Ramos (cell line): ENCODE measurements at regions not wholly inside any gene's neighbourhood (a gene's known extent, or its start where the extent isn't known, plus 50 kb on each side); places are given as distances from the start of the nearest gene placed in this dataset.
"Not testable (repeated sequence)": the region's sequence is repeated elsewhere in the genome, so short reads cannot be mapped to it uniquely, and the experiment has no call there.

Experiments
- in situ Hi-C: fragments of 300-500 bp; cut with MboI; formaldehyde crosslinking; loops from one replicate; pipeline ENCODE4 v1.14.3; 2022; ENCODE audit warnings: low sequenced_read_pairs; ENCODE audit not compliant: unreplicated experiment

DNA sequence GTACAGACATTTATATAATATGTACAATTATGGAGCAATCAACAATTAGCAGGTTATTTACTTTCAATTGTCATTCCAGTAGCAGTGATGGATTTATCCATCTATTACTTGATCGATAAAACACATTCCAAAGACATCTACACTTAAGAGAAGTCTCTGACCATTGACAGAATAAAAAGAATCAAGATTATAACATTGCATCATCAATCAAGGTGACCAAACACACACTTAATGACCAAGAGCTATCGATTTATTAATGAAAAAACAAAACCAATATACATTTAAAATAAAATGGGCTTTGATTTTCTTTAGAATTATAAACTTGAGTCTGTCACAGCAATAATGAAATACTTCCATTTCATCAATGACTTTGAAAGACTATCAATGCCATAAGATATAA is 170.2 kb upstream of the CDKN3 start:
- in situ Hi-C loops, result no loop called here

DNA sequence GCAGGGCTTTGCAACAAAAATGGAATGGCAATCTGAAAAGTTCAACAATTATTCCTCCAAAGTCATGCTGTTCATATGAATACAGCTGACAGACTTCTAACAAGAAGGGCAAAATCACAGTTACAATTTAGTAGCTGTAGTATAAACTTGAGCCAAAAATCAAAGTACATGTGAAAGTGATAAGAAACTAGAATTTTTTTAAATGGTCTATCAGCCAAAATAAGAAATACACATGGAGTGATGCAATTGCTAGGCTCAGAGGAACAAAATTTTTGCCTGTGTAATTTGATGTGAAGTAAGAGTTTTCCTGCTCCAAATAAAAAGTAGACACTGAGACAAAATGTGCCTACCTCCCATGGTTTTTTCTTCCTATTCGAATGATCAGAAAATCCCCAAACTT is 167.7 kb upstream of the CDKN3 start:
- in situ Hi-C loops, result no loop called here

DNA sequence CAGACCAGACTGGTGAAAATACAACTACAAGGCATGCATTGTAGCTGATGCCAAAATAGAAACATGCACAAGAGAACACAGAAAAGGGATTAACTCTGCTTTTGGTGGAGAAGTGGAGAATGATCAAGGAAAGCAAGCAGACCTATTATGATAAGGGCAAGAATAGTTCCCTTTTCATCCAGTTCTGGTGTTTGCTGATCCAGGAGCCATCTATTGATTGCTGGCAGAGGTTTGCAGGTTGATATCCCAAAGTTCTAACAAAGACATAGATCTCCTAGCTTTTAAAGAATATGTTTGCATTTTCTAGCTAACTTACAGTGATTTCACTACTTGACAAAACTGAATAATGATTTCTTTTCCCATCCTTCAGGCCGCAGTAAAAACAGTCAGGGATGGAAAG is 166.2 kb upstream of the CDKN3 start:
- in situ Hi-C loops, result no loop called here

DNA sequence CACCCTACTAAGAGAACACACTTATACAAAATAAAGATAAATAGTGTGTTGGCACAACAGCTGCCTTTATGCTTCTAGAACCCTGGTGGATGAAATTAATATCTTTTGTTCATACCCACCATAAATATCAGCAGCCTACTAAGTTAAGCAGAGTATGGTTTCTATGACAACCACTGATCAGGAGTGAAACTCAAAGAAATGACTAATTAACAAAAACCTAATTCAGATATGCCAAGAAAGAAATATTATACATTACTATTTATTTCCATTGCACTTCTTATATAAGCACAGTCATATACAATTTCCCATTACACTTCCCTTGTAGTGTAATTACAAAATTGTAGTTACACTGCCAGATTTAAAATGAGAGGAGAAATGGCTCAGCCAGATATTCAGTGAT is 164.1 kb upstream of the CDKN3 start:
- in situ Hi-C loops, result no loop called here

DNA sequence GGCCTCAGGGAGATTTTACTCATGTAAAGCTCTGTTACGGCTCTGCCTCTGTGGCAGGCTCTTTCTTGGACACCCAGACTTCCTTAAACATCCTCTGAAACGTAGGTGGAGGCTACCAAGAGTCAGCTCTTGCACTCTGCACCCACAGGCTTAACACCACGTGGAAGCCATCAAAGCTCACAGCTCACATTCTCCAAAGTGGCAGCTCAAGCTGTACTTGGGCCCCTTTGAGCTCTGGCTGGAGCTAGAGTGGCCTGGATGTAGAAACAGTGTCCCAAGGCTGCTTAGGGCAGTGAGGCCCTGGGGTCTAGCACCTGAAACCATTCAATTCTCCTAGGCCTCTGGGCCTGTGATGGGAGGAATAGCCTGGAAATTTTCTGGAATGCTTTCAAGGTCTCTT is 155.3 kb upstream of the CDKN3 start:
- in situ Hi-C loops, result no loop called here

- in situ Hi-C loops, result no loop called here
Measured at GRCh38 chr14:54251356-54251755, 145.5 kb upstream of the CDKN3 start.

DNA sequence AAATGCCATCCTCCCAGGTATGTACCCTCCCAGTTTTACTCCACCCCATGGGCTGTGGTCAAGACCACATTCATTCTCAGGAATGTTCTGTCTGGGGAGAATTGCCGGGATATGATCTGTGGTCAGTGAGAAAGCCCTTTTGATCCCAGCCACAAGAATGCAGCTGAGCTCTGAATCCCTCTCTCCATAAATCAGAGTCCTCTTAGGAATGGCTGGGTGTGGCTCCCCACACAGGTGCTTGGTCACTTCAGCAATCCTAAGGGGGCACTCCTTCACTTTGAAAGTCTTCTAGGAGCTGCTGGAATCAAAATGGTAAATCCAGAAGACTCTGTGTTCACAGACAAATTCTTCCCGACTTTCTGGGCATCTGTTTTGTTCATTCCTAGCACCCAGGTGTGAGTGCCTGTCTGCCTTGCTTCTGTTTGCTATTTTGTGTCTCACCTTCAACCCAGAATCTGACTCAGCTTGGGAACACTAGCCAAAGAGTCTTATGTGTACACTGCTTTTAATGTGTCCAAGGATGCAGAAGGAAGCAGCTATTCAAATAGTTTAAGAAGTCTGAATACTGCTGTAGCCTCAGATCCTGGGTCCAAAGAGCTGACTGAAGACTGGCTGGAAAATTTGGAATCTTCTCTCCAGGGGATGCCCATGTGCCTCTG is 144.6 kb upstream of the CDKN3 start:
- in situ Hi-C loops, result no loop called here

- in situ Hi-C loops, result no loop called here
Measured at GRCh38 chr14:54253195-54253947, 143.4 kb upstream of the CDKN3 start.

DNA sequence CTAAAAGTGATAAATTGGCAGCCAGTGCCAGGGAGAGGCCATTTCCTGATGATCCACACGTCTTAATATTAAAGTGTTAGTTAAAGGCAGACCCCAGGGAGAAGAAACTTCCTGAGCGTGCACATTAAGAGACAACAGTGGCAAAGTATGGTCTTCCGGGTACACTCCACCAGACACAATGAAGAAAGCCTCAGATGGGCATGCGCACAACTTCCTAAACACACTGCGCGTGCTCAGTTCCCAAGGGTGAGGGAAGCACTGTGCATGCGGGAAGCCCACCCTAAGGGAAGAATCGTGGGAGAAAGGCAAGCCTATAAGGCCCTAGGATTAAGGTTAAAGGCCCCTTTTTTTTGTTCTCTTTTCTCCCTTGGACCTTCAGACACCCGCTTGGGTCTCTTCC is 140.7 kb upstream of the CDKN3 start:
- in situ Hi-C loops, result no loop called here

DNA sequence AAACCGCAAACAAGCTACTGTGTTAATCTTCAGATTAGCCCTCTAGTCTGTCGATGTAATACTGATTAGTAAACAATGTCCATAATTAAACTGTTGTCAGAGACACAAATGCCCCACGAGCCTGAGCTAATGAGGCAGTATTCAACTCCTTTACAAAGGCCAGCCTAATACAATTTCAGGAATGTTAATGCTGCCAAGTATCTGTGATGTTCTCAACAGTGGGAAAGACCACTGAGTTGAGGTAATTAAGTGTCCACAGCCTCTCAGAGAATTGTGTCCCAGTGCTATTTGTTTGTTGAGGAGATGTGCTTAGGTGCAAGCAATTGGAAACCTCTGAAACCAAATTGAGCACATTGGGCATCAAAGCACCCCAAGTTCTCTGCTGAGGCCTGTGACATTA is 139.4 kb upstream of the CDKN3 start:
- in situ Hi-C loops, result no loop called here

GRCh38 chr14:54258382-54258781 is 138.4 kb upstream of the CDKN3 start:
- in situ Hi-C loops, result no loop called here

- in situ Hi-C loops, result no loop called here
Measured at GRCh38 chr14:54259821-54260220, 137.0 kb upstream of the CDKN3 start.

DNA sequence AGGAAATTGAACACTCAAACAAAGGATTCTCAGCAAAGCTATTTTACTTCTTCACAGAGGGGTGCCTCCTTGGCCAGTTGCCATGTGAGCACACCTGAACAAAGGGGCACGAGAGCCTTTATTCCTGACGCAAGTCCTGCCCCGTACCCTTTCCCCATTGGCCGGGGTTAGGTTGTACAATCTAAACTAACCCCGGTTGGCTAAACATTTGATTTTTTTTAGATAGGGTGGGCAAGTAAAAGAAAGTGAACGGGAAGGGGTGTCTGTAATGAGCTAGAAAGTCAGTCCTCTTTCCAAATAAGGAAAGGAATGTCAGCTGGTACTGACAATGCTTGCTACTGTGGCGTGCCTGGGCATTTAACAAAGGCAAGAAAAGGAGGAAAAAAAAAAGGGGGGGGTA is 135.5 kb upstream of the CDKN3 start:
- in situ Hi-C loops, result no loop called here

GRCh38 chr14:54266616-54267015 is 130.2 kb upstream of the CDKN3 start:
- in situ Hi-C loops, result not testable (repeated sequence)

- in situ Hi-C loops, result no loop called here
Measured at GRCh38 chr14:54267172-54267571, 129.6 kb upstream of the CDKN3 start.

DNA sequence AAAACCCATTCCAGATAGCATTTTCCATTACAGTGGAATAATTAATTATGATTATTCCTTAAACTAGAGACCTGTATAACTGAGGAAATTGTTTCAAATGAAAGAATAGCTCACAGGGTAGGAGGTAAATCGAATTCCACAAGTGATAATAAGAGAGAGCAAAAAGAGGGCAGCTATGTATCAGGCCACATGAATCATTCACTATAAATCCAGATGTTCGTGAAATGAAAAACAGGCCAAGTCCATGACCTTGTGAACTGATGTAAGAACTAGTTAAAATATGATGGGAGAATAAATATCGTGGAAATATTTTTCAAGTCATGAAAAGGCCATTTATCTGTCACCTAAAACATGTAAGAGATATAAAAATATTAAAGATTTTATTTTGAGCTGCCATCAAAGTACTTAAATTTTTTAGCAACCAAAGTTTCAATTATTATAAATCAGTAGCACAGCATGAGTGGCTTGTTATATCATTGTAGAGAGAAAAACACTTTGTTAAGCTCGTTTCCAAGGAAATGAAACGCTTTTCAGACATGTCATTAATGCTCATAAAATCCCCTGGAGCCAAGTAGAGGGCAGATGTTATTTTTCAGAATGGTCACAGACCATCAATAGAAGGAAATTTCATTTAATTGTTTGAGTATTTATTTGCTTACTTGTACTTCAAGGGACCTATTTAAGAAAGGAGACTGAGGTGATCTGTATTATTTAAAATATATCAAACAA is 120.6 kb upstream of the CDKN3 start:
- in situ Hi-C loops, result no loop called here

GRCh38 chr14:54278087-54278486 is 118.7 kb upstream of the CDKN3 start:
- in situ Hi-C loops, result no loop called here

- in situ Hi-C loops, result no loop called here
Measured at GRCh38 chr14:54278665-54279295, 118.0 kb upstream of the CDKN3 start.

- in situ Hi-C loops, result no loop called here
Measured at GRCh38 chr14:54282849-54283248, 114.0 kb upstream of the CDKN3 start.

GRCh38 chr14:54285030-54285429 is 111.8 kb upstream of the CDKN3 start:
- in situ Hi-C loops, result no loop called here
